Cardiac muscle cell (in vitro differentiated cells and primary cell): ENCODE measurements at regions not wholly inside any gene's neighbourhood (a gene's known extent, or its start where the extent isn't known, plus 50 kb on each side); places are given as distances from the start of the nearest gene placed in this dataset.
"Not testable (repeated sequence)": the region's sequence is repeated elsewhere in the genome, so short reads cannot be mapped to it uniquely, and the experiment has no call there.

ENCODE experiments used
- DNase-seq, 2 donors: peaks; one replicate each; pipeline versions ENCODE4 v3.0.0 to v3.0.0-alpha.2; 2010 to 2017; ENCODE audit warnings: low read depth in 1 of 2, low spot score in 1 of 2
- H3K27ac ChIP-seq: fragments of 200-600 bp; sonication (generic); 2 replicates; pipeline ENCODE4 v1.5.1; 2016
- H3K27me3 ChIP-seq: fragments of 200-600 bp; sonication (generic); 2 replicates; pipeline ENCODE4 v1.6.0; 2016; ENCODE audit warnings: control low read depth
- H3K36me3 ChIP-seq: fragments of 200-600 bp; sonication (generic); 2 replicates; pipeline ENCODE4 v1.5.1; 2016; ENCODE audit warnings: control low read depth
- H3K4me1 ChIP-seq: fragments of 200-600 bp; sonication (generic); 2 replicates; pipeline ENCODE4 v1.8.1; 2017; ENCODE audit warnings: low read depth, mild to moderate bottlenecking, mixed run types
- H3K4me3 ChIP-seq: fragments of 200-600 bp; sonication (generic); 2 replicates; pipeline ENCODE4 v1.5.1; 2016; ENCODE audit warnings: mild to moderate bottlenecking
- H3K9me3 ChIP-seq: fragments of 200-600 bp; sonication (generic); 2 replicates; pipeline ENCODE4 v1.5.1; 2017; ENCODE audit warnings: low read depth, mild to moderate bottlenecking, control low read depth
- CTCF ChIP-seq: IDR thresholded peaks from 2 replicates; pipeline ENCODE4 v1.5.1; 2012; ENCODE audit warnings: low read depth, mild to moderate bottlenecking, low read length

- H3K27me3 ChIP-seq: no peaks in the 10 kb centered on the region
- H3K27ac ChIP-seq: no peak overlapping the region
- no peaks in the 10 kb centered on the region for H3K4me1 ChIP-seq
- no peak for DNase-seq
- H3K9me3 ChIP-seq: no peaks in the 10 kb centered on the region
- no peaks in the 10 kb centered on the region for H3K36me3 ChIP-seq
- no peak for TF ChIP-seq CTCF
- H3K4me3 ChIP-seq: no peak overlapping the region
Observed at GRCh38 chr13:81350056-81350455, 1009.1 kb upstream of the SPRY2 start.

GRCh38 chr13:81340118-81341069 lies 999.5 kb upstream of the SPRY2 start:
- not testable (repeated sequence) for H3K27ac ChIP-seq, DNase-seq, H3K4me1 ChIP-seq, H3K9me3 ChIP-seq, H3K36me3 ChIP-seq, H3K4me3 ChIP-seq, H3K27me3 ChIP-seq

- not testable (repeated sequence) for H3K27me3 ChIP-seq, H3K27ac ChIP-seq, H3K9me3 ChIP-seq, H3K4me3 ChIP-seq, H3K36me3 ChIP-seq, DNase-seq, H3K4me1 ChIP-seq
Observed at GRCh38 chr13:81339666-81340065, 998.7 kb upstream of the SPRY2 start.

GRCh38 chr13:81334481-81334880 lies 993.6 kb upstream of the SPRY2 start:
- Histone ChIP-seq H3K9me3 (no peaks in the 10 kb centered on the region), H3K4me1 (no peaks in the 10 kb centered on the region), H3K4me3 (no peak overlapping the region), H3K27me3 (no peaks in the 10 kb centered on the region), H3K36me3 (no peaks in the 10 kb centered on the region), H3K27ac (no peak overlapping the region)
- DNase-seq: no peak
- no peak for TF ChIP-seq CTCF

GRCh38 chr13:81326913-81327312 lies 986.0 kb upstream of the SPRY2 start:
- no peak for DNase-seq
- Histone ChIP-seq H3K9me3 (no peaks in the 10 kb centered on the region), H3K4me3 (no peak overlapping the region), H3K36me3 (no peaks in the 10 kb centered on the region), H3K4me1 (no peaks in the 10 kb centered on the region), H3K27me3 (no peaks in the 10 kb centered on the region), H3K27ac (no peak overlapping the region)
- TF ChIP-seq CTCF: no peak

- Histone ChIP-seq H3K4me3 (no peak overlapping the region), H3K27ac (no peak overlapping the region), H3K4me1 (no peaks in the 10 kb centered on the region), H3K9me3 (no peaks in the 10 kb centered on the region), H3K36me3 (no peaks in the 10 kb centered on the region), H3K27me3 (no peaks in the 10 kb centered on the region)
- no peak for DNase-seq
- TF ChIP-seq CTCF: no peak
Observed at GRCh38 chr13:81320516-81320915, 979.6 kb upstream of the SPRY2 start.
